Activated CD8-positive, alpha-beta T cell treated with anti-CD3 and anti-CD28 coated beads for 36 hours (primary cell): ENCODE measurements at regions not wholly inside any gene's neighbourhood (a gene's known extent, or its start where the extent isn't known, plus 50 kb on each side); places are given as distances from the start of the nearest gene placed in this dataset.

Source experiments
- ATAC-seq: fragments of 200-7000 bp; cut with Tn5 transposase; one replicate; pipeline ENCODE4 v1.10.0; 2021; ENCODE audit warnings: mild to moderate bottlenecking, moderate library complexity
- CTCF ChIA-PET: fragments of 350-600 bp; sonication (Branson Sonifier 250); formaldehyde crosslinking; loops from one replicate; lab custom pipeline; 2021; ENCODE audit warnings: antibody characterized with exemption; lab: Charles Lee
- POLR2A ChIA-PET: fragments of 350-600 bp; sonication (Branson Sonifier 250); formaldehyde crosslinking; loops from one replicate; lab custom pipeline; 2021; ENCODE audit warnings: antibody characterized with exemption; lab: Charles Lee
- DNase-seq: peaks from one replicate; pipeline ENCODE4 v3.0.0-alpha.2; 2020
- H3K27ac Mint-ChIP-seq: one replicate; pipeline ENCODE4 v1.8.0; 2021; ENCODE audit warnings: mild to moderate bottlenecking, mixed read lengths
- H3K27me3 Mint-ChIP-seq: one replicate; pipeline ENCODE4 v1.8.0; 2021; ENCODE audit warnings: mixed read lengths
- H3K36me3 Mint-ChIP-seq: one replicate; pipeline ENCODE4 v1.8.0; 2021; ENCODE audit warnings: low read depth, mixed read lengths
- H3K4me1 Mint-ChIP-seq: one replicate; pipeline ENCODE4 v1.8.0; 2021; ENCODE audit warnings: low read depth, mixed read lengths
- H3K4me3 Mint-ChIP-seq: one replicate; pipeline ENCODE4 v1.8.0; 2021; ENCODE audit warnings: mild to moderate bottlenecking, moderate library complexity, mixed read lengths
- H3K9me3 Mint-ChIP-seq: one replicate; pipeline ENCODE4 v1.8.0; 2021; ENCODE audit warnings: mixed read lengths
- intact Hi-C: fragments of 100-400 bp; cut with micrococcal nuclease; formaldehyde crosslinking; loops from one replicate; pipeline ENCODE4 v1.10.0; 2022
- TF ChIP-seq, protein P1 (sequence below): fragments of 200-600 bp; IDR thresholded peaks from one replicate; pipeline ENCODE4 v1.8.0; 2022; ENCODE audit warnings: antibody characterized with exemption, mild to moderate bottlenecking

DNA sequence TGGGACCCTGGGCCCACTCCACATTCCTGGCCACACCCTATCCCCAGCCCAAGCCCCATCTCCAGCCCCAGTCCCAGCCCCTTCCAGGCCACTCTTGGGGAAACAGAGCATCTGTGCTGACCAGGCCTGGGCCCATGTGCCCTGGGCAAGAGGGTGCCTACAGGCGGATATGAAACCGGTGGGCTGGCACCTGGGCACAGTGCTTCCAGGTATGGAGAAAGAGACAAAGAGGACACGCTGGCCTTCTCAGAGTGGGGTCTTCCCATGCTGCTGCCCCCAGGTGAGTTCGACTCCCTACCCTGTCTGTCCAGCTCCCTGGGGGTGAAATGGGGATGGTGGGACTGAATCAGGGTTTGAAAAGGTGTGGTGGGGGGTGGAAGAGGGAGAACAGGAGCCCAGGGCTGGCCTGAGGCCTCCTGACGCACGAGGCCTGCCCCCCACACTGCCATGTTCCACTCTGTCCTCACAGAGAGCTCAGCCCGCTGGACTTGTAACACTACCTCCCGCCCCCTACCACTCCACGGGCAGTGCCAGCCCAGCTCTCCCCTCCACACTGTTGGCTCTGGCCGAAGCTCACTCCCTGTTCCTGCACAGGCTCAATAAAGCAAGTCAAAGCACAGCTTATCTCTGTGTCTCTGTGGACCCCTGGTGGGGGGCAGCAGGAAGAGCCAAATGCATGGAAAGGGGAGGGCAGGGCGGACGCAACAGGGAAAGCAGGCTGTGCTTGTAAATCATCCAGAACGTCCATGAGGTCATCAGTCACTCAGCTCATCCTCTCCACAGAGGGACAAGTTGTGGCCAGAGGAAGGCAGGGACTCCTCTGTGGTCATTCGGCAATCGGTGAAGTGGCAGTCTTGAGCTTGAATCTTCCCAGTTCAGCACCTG, 71.1 kb upstream of the TMEM97 start:
- ATAC-seq (no peak), DNase-seq (no peak)
- Mint-ChIP-seq H3K27me3 (peaks cover 9% of the 10 kb centered on the region), H3K9me3 (no peaks in the 10 kb centered on the region), H3K27ac (no peak overlapping the region), H3K4me1 (peaks cover 3% of the 10 kb centered on the region), H3K4me3 (no peak overlapping the region), H3K36me3 (no peaks in the 10 kb centered on the region)
- CTCF ChIA-PET, result interaction anchor here (1.0 to 2.3 kb wide), 3 partner anchors 11 to 442 kb away, joined by 3 to 9 read pairs (median 6); no protein-coding TSS in a partner anchor
- intact Hi-C loops, result no loop called here
- TF ChIP-seq, protein P1, sequence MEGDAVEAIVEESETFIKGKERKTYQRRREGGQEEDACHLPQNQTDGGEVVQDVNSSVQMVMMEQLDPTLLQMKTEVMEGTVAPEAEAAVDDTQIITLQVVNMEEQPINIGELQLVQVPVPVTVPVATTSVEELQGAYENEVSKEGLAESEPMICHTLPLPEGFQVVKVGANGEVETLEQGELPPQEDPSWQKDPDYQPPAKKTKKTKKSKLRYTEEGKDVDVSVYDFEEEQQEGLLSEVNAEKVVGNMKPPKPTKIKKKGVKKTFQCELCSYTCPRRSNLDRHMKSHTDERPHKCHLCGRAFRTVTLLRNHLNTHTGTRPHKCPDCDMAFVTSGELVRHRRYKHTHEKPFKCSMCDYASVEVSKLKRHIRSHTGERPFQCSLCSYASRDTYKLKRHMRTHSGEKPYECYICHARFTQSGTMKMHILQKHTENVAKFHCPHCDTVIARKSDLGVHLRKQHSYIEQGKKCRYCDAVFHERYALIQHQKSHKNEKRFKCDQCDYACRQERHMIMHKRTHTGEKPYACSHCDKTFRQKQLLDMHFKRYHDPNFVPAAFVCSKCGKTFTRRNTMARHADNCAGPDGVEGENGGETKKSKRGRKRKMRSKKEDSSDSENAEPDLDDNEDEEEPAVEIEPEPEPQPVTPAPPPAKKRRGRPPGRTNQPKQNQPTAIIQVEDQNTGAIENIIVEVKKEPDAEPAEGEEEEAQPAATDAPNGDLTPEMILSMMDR, result no peak
- POLR2A ChIA-PET, result no interaction called here

DNA sequence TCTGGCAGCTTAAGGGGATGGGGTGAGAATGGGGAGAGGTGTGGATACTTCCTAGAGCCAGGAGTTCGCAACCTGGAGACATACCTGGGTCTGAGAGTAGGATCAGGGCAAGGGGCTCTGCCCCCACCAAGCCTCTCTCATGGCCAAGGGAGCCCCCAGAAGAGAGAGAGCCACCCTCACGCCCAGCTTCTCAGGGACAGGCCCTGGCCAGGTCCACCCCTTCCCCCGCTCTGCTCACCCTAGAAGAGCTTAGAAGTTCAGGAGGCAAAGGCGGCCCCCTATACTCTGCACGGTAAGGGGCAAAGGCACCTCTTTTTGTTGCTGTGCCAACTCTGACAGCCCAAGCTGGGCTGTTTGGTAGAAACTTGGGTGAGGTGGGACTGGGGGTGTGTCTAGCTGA, 69.3 kb upstream of the TMEM97 start:
- DNase-seq (no peak), ATAC-seq (no peak)
- Mint-ChIP-seq H3K27me3 (peaks cover 15% of the 10 kb centered on the region), H3K27ac (no peak overlapping the region), H3K4me3 (no peak overlapping the region), H3K9me3 (no peaks in the 10 kb centered on the region), H3K4me1 (peaks cover 3% of the 10 kb centered on the region), H3K36me3 (no peaks in the 10 kb centered on the region)
- intact Hi-C loops, result no loop called here
- CTCF ChIA-PET, result interaction anchor here (1.1 to 2.3 kb wide), 7 partner anchors 16 to 444 kb away, joined by 3 to 9 read pairs (median 4); partner anchors contain the start of gene LYRM9
- TF ChIP-seq, protein P1, result no peak
- POLR2A ChIA-PET, result interaction anchor here (0.6 to 1.5 kb wide), 2 partner anchors 75 to 223 kb away, joined by 3 to 4 read pairs; no protein-coding TSS in a partner anchor

DNA sequence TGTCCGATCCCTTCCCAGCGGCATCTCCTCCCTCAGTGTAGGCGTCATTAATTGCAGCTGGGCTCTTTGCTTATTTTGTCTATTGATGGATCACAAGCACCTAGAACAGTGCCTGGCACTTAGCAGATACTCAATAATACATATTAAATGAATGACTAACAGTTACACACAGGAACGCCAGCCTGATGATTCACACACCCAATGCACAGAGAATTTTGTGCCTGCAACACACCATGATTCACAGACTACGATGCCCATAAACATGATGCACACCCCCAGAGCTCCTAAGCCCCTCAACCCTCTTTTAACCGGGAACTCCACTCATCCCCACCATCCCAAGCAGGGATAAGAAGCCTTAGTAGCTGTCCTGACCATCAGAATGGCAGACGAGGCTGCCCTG, 66.6 kb upstream of the TMEM97 start:
- Mint-ChIP-seq H3K4me3 (no peak overlapping the region), H3K27ac (no peak overlapping the region), H3K27me3 (peaks cover 22% of the 10 kb centered on the region), H3K9me3 (no peaks in the 10 kb centered on the region), H3K36me3 (no peaks in the 10 kb centered on the region), H3K4me1 (peaks cover 3% of the 10 kb centered on the region)
- ChIA-PET POLR2A (interaction anchor here (1.0 to 1.6 kb wide), 2 partner anchors 105 to 212 kb away, joined by 3 to 4 read pairs; partner anchors contain the start of gene POLDIP2), CTCF (interaction anchor here (1.0 to 2.1 kb wide), 14 partner anchors 11 to 447 kb away, joined by 3 to 13 read pairs (median 6); no protein-coding TSS in a partner anchor)
- intact Hi-C loops, result no loop called here
- ATAC-seq (no peak), DNase-seq (no peak)
- TF ChIP-seq, protein P1, result no peak

DNA sequence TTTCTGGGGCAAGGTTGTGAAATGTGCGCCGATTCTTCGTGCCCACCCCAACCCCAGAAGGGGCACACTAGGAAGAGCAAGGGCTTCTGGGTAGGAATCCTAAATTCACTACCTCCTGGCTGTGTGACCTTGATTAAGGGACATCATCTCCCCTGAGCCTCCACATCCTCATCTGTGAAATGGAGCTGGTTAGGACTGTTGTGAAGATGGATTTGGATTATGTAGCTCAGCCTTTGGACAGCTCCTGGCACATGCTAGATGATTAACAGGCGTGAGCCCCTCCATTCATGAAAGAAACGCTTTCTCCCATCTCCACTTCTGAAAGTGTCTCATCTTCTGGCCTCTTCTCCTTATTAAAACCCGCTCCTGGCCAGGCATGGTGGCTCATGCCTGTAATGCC, 65.3 kb upstream of the TMEM97 start:
- Mint-ChIP-seq H3K9me3 (no peaks in the 10 kb centered on the region), H3K4me3 (no peak overlapping the region), H3K4me1 (peaks cover 3% of the 10 kb centered on the region), H3K36me3 (no peaks in the 10 kb centered on the region), H3K27me3 (peaks cover 24% of the 10 kb centered on the region), H3K27ac (no peak overlapping the region)
- DNase-seq (no peak), ATAC-seq (no peak)
- CTCF ChIA-PET, result no interaction called here
- POLR2A ChIA-PET, result no interaction called here
- intact Hi-C loops, result no loop called here
- TF ChIP-seq, protein P1, result no peak

DNA sequence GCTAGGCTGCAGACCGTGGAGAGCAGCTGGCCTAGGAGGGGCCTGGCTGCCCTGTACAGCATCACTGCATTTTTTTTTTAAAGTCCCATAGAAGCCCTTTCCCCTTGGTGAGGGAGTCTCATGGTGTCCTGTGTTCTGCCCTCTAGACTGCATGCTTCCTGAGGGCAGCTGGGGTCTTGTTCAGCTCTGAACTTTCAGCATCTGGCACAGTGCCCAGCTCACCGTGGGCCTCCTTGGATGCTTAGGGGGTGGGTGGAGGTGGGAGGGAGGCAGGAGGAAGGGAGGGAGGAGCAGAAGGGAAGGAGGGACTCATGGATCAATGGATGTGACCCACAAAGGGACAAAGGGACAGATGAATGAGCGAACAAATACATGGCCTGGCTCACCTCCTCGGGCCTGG, 63.4 kb upstream of the TMEM97 start:
- H3K27ac Mint-ChIP-seq, result no peak overlapping the region
- H3K4me3 Mint-ChIP-seq, result no peak overlapping the region
- TF ChIP-seq, protein P1, result no peak
- no peak for ATAC-seq
- H3K9me3 Mint-ChIP-seq, result no peaks in the 10 kb centered on the region
- ChIA-PET CTCF (no interaction called here), POLR2A (no interaction called here)
- no peaks in the 10 kb centered on the region for H3K36me3 Mint-ChIP-seq
- H3K4me1 Mint-ChIP-seq, result peaks cover 3% of the 10 kb centered on the region
- H3K27me3 Mint-ChIP-seq, result peaks cover 22% of the 10 kb centered on the region
- intact Hi-C loops, result no loop called here
- no peak for DNase-seq
